OCI-LY1 (cell line): ENCODE measurements at regions not wholly inside any gene's neighbourhood (a gene's known extent, or its start where the extent isn't known, plus 50 kb on each side); places are given as distances from the start of the nearest gene placed in this dataset.
A peak's percentile ranks its signal among the peaks of the same experiment; 100 is the strongest.

Source experiments
- EZH2 ChIP-seq: fragments of 200-600 bp; sonication (generic), shearing (Covaris generic); IDR thresholded peaks from 2 replicates; pipeline ENCODE4 v1.8.0; 2017; ENCODE audit warnings: borderline replicate concordance, mixed run types, mild to moderate bottlenecking, antibody characterized with exemption, low read length, moderate library complexity, mixed read lengths
- TF ChIP-seq, protein P1 (sequence below): fragments of 200-600 bp; sonication (generic), shearing (Covaris generic); IDR thresholded peaks from 2 replicates; pipeline ENCODE4 v1.5.1; 2017; ENCODE audit warnings: mild to moderate bottlenecking, antibody characterized with exemption, low read length, moderate library complexity, mixed read lengths

DNA sequence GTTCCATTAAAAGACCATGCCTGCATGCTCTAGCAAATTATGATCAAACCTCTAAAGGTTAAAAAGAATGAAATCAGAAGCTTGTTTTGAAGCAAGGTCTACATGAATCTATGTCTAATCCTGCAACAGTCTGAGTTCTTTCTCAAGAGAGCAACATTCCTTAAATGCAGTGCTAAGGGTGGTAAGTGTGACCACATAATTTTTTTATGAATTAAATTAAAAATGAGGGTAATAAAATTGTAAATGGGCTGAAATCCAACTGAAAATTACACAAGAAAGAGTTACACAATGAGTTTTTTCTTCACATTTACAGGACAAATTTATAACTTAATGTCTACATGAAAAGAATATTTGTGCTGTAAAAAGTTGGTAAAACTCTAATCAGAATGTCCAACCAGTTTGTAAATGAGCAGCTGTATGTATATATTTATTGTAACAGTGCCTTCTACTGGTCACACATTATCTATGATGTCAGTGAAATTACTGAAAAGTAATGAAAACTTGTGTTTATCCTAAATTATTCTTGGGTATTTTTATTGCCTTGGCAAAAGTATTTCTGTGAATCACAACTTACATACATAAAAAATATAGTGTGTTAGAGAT, 336.3 kb upstream of the PITX2 start:
- TF ChIP-seq EZH2, result no peak
- TF ChIP-seq, protein P1, sequence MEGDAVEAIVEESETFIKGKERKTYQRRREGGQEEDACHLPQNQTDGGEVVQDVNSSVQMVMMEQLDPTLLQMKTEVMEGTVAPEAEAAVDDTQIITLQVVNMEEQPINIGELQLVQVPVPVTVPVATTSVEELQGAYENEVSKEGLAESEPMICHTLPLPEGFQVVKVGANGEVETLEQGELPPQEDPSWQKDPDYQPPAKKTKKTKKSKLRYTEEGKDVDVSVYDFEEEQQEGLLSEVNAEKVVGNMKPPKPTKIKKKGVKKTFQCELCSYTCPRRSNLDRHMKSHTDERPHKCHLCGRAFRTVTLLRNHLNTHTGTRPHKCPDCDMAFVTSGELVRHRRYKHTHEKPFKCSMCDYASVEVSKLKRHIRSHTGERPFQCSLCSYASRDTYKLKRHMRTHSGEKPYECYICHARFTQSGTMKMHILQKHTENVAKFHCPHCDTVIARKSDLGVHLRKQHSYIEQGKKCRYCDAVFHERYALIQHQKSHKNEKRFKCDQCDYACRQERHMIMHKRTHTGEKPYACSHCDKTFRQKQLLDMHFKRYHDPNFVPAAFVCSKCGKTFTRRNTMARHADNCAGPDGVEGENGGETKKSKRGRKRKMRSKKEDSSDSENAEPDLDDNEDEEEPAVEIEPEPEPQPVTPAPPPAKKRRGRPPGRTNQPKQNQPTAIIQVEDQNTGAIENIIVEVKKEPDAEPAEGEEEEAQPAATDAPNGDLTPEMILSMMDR, result peak; percentile 67
